ENCODE measurements at regions not wholly inside any gene's neighbourhood (a gene's known extent, or its start where the extent isn't known, plus 50 kb on each side); places are given as distances from the start of the nearest gene placed in this dataset.

GRCh38 chr12:71036526-71036925 lies 116.0 kb upstream of the PTPRR start:
- H3K4me2 ChIP-seq (ENCODE audit: control insufficient read depth, extremely low read depth, insufficient read depth, low read depth, low read length) = no peak overlapping the region
- H3K36me3 ChIP-seq (ENCODE audit: control insufficient read depth in 2 of 2, extremely low read depth in 1 of 2, insufficient read depth in 2 of 2, low read length in 2 of 2) = no peaks in the 10 kb centered on the region
- no peaks in the 10 kb centered on the region for H3K27me3 ChIP-seq (ENCODE audit: control insufficient read depth, extremely low read depth, insufficient read depth, low read length)
- dilution Hi-C loops (cut with MboI; ENCODE audit: extremely low pct_ligation_motif_present, low sequenced_read_pairs) = no loop called here
- no peak overlapping the region for H3K9ac ChIP-seq (ENCODE audit: control insufficient read depth, extremely low read depth, insufficient read depth, low read length)
- TF ChIP-seq, protein P1, sequence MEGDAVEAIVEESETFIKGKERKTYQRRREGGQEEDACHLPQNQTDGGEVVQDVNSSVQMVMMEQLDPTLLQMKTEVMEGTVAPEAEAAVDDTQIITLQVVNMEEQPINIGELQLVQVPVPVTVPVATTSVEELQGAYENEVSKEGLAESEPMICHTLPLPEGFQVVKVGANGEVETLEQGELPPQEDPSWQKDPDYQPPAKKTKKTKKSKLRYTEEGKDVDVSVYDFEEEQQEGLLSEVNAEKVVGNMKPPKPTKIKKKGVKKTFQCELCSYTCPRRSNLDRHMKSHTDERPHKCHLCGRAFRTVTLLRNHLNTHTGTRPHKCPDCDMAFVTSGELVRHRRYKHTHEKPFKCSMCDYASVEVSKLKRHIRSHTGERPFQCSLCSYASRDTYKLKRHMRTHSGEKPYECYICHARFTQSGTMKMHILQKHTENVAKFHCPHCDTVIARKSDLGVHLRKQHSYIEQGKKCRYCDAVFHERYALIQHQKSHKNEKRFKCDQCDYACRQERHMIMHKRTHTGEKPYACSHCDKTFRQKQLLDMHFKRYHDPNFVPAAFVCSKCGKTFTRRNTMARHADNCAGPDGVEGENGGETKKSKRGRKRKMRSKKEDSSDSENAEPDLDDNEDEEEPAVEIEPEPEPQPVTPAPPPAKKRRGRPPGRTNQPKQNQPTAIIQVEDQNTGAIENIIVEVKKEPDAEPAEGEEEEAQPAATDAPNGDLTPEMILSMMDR (optimal IDR thresholded peaks at IDR 0.05 in 1 of 3, IDR thresholded peaks at IDR 0.05 in 1 of 3, conservative IDR thresholded peaks at IDR 0.05 in 1 of 3; ENCODE audit: extremely low read depth in 1 of 3, insufficient read depth in 2 of 3, low read length in 3 of 3) = no peak
- TF ChIP-seq EZH2 (IDR thresholded peaks at IDR 0.05; ENCODE audit: low read length) = no peak
- no peak for FAIRE-seq
- no peaks in the 10 kb centered on the region for H3K4me1 ChIP-seq (ENCODE audit: control insufficient read depth, extremely low read depth, insufficient read depth, low read length)
- DNase-seq (ENCODE audit: low read depth, low spot score) = no peak
- no peak overlapping the region for H3K27ac ChIP-seq (ENCODE audit: control insufficient read depth, insufficient read depth, low read length)
- H3K9me3 ChIP-seq (ENCODE audit: control insufficient read depth, low read depth, low read length) = no peaks in the 10 kb centered on the region
- no peaks in the 10 kb centered on the region for H4K20me1 ChIP-seq (ENCODE audit: control insufficient read depth, extremely low read depth, insufficient read depth, low read length)
- H2AFZ ChIP-seq (ENCODE audit: control insufficient read depth, low read length) = no peak overlapping the region
- no peaks in the 10 kb centered on the region for H3K79me2 ChIP-seq (ENCODE audit: control insufficient read depth, insufficient read depth, low read length)
- no peaks in the 10 kb centered on the region for H3K9me1 ChIP-seq (ENCODE audit: control insufficient read depth, extremely low read depth, insufficient read depth, low read length)
- H3K4me3 ChIP-seq (ENCODE audit: control insufficient read depth in 2 of 3, extremely low read depth in 1 of 3, insufficient read depth in 2 of 3, low read depth in 1 of 3, low read length in 3 of 3) = no peak overlapping the region

GRCh38 chr12:71032933-71033332 lies 112.4 kb upstream of the PTPRR start:
- H3K9me3 ChIP-seq (ENCODE audit: control insufficient read depth, low read depth, low read length) = no peaks in the 10 kb centered on the region
- FAIRE-seq (no peak), DNase-seq (ENCODE audit: low read depth, low spot score) (no peak)
- no peak overlapping the region for H3K27ac ChIP-seq (ENCODE audit: control insufficient read depth, insufficient read depth, low read length)
- no peaks in the 10 kb centered on the region for H3K79me2 ChIP-seq (ENCODE audit: control insufficient read depth, insufficient read depth, low read length)
- TF ChIP-seq, protein P1 (optimal IDR thresholded peaks at IDR 0.05 in 1 of 3, IDR thresholded peaks at IDR 0.05 in 1 of 3, conservative IDR thresholded peaks at IDR 0.05 in 1 of 3; ENCODE audit: extremely low read depth in 1 of 3, insufficient read depth in 2 of 3, low read length in 3 of 3) = no peak
- TF ChIP-seq EZH2 (IDR thresholded peaks at IDR 0.05; ENCODE audit: low read length) = no peak
- no peak overlapping the region for H3K4me3 ChIP-seq (ENCODE audit: control insufficient read depth in 2 of 3, extremely low read depth in 1 of 3, insufficient read depth in 2 of 3, low read depth in 1 of 3, low read length in 3 of 3)
- H3K4me1 ChIP-seq (ENCODE audit: control insufficient read depth, extremely low read depth, insufficient read depth, low read length) = no peaks in the 10 kb centered on the region
- no peak overlapping the region for H3K4me2 ChIP-seq (ENCODE audit: control insufficient read depth, extremely low read depth, insufficient read depth, low read depth, low read length)
- H3K9me1 ChIP-seq (ENCODE audit: control insufficient read depth, extremely low read depth, insufficient read depth, low read length) = no peaks in the 10 kb centered on the region
- no peaks in the 10 kb centered on the region for H4K20me1 ChIP-seq (ENCODE audit: control insufficient read depth, extremely low read depth, insufficient read depth, low read length)
- no peak overlapping the region for H2AFZ ChIP-seq (ENCODE audit: control insufficient read depth, low read length)
- no peak overlapping the region for H3K9ac ChIP-seq (ENCODE audit: control insufficient read depth, extremely low read depth, insufficient read depth, low read length)
- no peaks in the 10 kb centered on the region for H3K27me3 ChIP-seq (ENCODE audit: control insufficient read depth, extremely low read depth, insufficient read depth, low read length)
- dilution Hi-C loops (cut with MboI; ENCODE audit: extremely low pct_ligation_motif_present, low sequenced_read_pairs) = no loop called here
- no peaks in the 10 kb centered on the region for H3K36me3 ChIP-seq (ENCODE audit: control insufficient read depth in 2 of 2, extremely low read depth in 1 of 2, insufficient read depth in 2 of 2, low read length in 2 of 2)

Measured in keratinocyte (primary cell).